Renal cortex interstitium (tissue), 11 donors: ENCODE measurements at regions not wholly inside any gene's neighbourhood (a gene's known extent, or its start where the extent isn't known, plus 50 kb on each side); places are given as distances from the start of the nearest gene placed in this dataset.

ENCODE experiments used
- DNase-seq, 11 donors: peaks; one replicate each; pipeline ENCODE4 v3.0.0-alpha.2; 2013; ENCODE audit warnings: low read depth in 9 of 11, low spot score in 4 of 11; ENCODE audit errors: extremely low read depth in 1 of 11

DNA sequence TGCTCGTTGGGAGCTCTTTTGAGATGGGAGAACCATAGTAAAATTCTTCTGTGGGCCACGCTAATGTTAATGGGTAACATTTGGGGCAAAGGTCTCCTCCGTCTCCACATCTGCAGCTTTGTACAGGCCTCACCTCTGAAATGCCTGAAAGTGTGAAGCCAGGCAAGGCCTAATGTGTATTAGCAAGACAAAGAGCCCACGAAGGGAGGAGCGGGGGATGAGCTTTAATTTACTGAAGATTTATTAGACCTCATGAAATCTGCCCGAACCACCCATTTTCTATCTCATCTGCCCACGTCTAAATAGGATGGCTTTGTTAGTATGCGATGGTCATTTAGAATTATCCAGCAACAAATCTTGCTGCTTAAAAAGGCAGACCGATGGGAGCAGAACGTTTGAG, 408.9 kb downstream of the PMP22 start:
- peak in 9 of 11 donors; percentile 23 to 52 (median 35) for DNase-seq

GRCh38 chr17:14854691-14855090, 410.4 kb downstream of the PMP22 start:
- no peak for DNase-seq

DNA sequence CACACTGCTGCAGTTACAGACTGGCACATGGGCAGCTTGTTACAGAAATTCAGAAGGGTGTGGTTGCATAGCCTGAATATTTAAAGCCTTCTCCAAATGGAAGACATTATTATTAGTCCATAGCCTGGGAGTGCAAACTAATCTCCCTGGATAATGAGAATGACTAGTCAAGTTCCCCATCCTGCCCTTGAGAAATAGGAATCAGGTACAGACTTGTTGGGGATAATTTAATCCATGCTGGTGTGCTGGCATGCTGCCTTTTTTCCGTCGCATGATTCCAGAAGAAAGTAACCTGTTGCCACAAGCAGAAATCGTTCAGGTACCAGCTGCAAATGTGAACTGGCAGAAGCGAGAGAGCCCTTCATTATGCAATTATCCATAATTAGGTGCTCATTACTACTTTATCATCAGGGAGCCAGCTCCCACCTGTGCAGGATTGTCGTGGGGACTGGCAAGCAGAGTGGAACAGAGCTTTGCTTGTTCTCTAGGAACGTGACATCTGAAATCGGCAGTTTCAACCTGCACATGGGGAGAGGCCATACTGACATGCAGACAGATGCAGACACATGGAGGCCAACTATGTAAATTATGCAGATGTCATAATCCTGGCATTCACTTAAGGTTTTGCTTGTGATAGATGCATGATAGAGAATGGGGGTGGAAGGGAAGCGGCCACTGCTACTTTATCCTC, 419.4 kb downstream of the PMP22 start:
- DNase-seq: no peak

DNA sequence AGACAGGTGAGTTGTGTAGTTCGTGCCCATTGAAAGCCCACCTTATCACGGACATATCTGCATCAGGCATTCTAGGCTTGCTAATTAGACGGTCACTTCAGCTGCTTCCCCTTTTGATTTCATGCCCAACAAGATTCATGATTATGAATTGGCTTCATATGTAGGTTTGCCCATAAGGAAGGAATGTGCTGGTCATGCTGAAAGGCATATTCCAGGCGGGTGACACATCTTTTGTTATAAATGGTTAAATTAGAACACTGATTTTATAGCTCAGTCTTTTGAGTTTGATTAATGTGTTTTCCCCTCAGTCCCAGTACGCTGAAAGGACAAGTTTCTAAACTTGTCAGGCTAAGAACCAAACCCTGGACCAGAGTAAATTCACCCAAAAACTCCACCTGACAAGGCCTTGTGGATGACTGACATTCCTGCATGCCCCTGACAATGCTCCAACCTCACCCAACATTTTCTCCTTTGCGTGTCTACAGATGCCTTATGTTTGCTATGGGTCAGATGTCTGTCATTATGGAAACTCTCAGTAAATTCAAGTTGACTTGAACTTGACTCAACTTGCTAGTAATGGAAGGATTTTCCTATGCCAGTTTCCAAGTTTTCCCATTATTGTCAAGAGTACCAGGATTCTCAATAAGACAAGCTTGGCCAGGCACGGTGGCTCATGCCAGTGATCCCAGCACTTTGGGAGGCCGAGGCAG, 421.9 kb downstream of the PMP22 start:
- no peak for DNase-seq

DNA sequence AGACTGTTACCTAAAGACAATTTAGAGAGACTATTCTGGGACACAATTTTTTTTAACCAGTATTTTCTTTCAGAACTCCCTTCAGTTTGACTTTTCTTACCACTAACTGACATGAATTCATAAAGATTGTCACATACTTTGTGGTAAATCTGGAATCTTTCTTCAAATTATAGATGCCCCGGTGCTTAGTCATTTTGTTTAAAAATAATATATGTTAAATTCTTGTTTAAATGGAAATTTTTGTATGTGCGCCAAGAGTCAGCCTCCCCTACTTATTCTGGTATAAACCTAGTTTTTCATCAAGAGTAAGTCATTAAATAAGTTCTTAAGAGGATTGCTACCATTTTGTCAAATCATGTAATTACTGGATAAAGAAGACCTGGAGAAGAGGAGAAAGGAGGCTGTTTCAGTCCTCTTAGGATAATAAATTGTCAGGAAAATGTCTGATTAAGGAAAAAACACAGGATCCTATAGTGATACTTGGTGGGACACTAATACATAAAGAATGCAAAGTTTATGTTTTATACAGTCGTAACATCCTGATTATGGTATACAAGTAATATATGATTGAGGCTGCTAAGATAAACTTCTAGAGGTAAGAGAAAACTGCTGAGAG, 424.4 kb downstream of the PMP22 start:
- DNase-seq: no peak

GRCh38 chr17:14838567-14838966, 426.6 kb downstream of the PMP22 start:
- no peak for DNase-seq

- DNase-seq: no peak
Measured at GRCh38 chr17:14833201-14833785, 431.8 kb downstream of the PMP22 start.

DNA sequence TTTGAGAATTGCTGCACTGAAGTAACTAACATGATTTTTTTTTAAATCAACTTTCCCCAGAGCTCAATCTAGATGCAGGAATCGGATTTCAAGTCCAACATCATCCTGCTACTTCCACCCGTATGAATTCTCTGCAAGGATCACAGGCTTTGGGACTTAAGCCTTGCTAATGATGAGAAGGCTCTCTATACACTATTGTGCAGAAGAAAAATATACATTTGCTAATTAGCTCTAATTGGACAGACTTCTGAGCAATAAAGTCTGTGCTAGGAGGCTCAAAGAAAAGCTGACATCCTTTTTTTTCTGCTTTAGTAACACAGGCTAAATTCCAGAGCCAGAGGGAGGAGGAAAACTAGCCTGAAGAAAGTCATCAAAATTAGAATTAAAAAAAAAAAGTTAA, 433.6 kb downstream of the PMP22 start:
- DNase-seq: no peak

- DNase-seq: peak in 10 of 11 donors; percentile 38 to 70 (median 58)
Measured at GRCh38 chr17:14827396-14827919, 437.7 kb downstream of the PMP22 start.

- peak in 9 of 11 donors; percentile 36 to 78 (median 51) for DNase-seq
Measured at GRCh38 chr17:14826358-14826757, 438.8 kb downstream of the PMP22 start.

- DNase-seq: no peak
Measured at GRCh38 chr17:14818469-14818868, 446.7 kb downstream of the PMP22 start.

DNA sequence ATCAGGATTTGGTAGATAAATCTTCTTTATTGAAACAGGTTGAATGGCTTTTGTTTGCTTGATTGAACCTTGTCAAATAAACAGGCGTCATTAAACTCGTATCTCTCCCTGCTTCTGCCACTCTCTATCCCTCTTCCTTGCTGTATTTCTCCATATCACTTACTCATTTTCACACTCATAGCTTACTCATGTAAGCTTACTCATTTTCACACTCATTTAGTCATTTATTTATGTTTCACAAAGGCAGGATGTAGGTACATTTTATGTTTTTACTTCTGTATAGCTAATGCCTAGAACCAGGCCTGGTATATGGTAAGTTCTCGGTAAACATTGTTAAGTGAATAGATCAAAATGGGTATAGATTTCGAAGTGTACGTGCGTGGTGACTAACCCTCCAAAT, 450.0 kb downstream of the PMP22 start:
- no peak for DNase-seq

GRCh38 chr17:14813649-14814370, 451.3 kb downstream of the PMP22 start:
- no peak for DNase-seq

DNA sequence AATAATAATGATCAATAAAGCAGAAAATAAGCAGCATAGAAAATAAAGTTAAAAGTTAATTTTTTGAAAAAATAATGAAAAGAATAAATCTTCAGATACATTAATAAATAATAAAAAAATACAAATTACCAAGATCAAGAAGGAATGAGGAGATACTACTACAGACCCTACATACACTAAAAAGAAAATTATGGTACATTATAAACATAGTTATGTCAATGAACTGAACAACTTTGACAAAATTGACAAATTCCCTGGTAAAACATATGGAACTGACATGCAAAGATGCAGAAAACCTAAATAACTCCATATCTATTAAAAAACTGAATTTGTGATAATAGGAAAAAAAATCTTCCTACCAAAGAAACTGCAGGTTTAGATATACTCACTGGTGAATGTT, 456.7 kb downstream of the PMP22 start:
- no peak for DNase-seq

DNA sequence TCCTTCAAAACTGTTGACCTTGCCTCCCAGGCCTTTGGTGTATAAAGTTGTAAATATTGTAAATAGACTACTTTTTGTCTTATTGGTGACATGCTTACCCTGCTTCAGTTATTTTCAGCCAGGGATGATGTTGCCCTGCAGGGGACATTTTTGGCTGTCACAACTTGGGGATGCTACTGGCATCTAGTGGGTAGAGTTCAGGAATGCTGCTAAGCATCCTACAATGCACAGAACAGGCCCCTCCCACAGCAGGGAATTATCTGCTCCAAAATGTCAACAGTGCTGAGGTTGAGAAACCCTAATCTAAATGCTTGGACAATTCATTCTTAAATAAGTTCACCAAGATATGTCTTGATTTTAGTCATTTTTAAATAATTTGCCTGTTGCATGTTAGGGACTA, 459.8 kb downstream of the PMP22 start:
- DNase-seq: no peak

GRCh38 chr17:14803826-14804225, 461.3 kb downstream of the PMP22 start:
- DNase-seq: no peak

DNA sequence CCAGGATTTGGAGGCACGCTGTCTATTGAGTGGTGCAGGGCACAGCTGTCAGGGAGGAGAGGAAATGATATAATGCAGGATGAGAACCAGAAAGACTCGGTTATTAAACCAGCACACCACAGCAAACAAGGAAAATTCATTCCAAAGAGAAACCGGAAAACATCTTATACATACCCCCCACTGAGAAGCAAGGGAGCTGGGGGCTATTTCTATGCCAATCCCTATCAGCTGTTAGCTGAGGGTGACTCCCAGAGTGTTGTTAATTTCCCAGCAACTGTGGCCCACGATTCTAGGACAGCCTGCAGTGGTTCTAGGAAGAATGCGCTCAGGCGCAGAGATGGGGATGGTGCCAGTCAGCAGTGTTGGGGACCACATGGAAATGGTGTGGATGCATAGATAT, 467.3 kb downstream of the PMP22 start:
- no peak for DNase-seq

GRCh38 chr17:14797021-14797420, 468.1 kb downstream of the PMP22 start:
- no peak for DNase-seq

DNA sequence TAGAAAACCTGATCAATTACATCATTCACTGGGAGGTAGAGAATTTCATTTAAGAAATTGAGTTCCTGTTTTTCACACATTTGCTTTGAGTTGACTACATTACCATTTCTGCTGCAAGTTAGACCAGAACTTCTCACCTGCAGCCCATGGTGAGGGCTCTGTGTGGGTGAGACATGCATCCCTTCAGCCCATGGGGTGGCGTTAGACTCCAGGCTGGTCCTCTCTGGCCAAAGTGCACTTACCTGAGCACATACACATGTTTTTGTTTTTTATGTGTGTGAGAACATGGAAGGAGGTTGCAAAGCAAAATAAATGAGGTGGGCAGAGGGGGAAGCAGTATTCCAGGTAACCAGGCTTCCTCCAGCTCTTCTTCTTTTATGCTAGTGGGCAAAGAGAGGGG, 470.2 kb downstream of the PMP22 start:
- DNase-seq: no peak
